Liver (tissue), 8 donors: ENCODE measurements at regions not wholly inside any gene's neighbourhood (a gene's known extent, or its start where the extent isn't known, plus 50 kb on each side); places are given as distances from the start of the nearest gene placed in this dataset.

ENCODE experiments used
- DNase-seq: peaks from one replicate; pipeline ENCODE4 v3.0.0-alpha.2; 2017; ENCODE audit warnings: low spot score
- H3K27ac ChIP-seq, 2 donors: one replicate each; pipeline ENCODE4 v1.7.0; 2013; ENCODE audit warnings: inconsistent platforms in 2 of 2, low read length in 2 of 2, control low read depth in 1 of 2, low read depth in 1 of 2, mild to moderate bottlenecking in 1 of 2
- H3K27me3 ChIP-seq, 4 donors: one replicate each; pipeline versions ENCODE4 v1.6.1 to v1.7.0; 2013; ENCODE audit warnings: low read length in 3 of 4, inconsistent platforms in 1 of 4, mild to moderate bottlenecking in 1 of 4, moderate library complexity in 1 of 4; ENCODE audit not compliant: control insufficient read depth in 4 of 4, insufficient read depth in 4 of 4
- H3K36me3 ChIP-seq, 4 donors: one replicate each; pipeline versions ENCODE4 v1.6.1 to v1.7.0; 2013; ENCODE audit warnings: low read length in 3 of 4, mild to moderate bottlenecking in 3 of 4, low read depth in 1 of 4, moderate library complexity in 1 of 4; ENCODE audit not compliant: control insufficient read depth in 4 of 4, insufficient read depth in 3 of 4
- H3K4me1 ChIP-seq, 4 donors: one replicate each; pipeline versions ENCODE4 v1.6.1 to v1.7.0; 2013; ENCODE audit warnings: low read length in 3 of 4, mild to moderate bottlenecking in 3 of 4, moderate library complexity in 1 of 4; ENCODE audit not compliant: control insufficient read depth in 4 of 4, insufficient read depth in 4 of 4
- H3K4me3 ChIP-seq, 3 donors: one replicate each; pipeline versions ENCODE4 v1.6.1 to v1.7.0; 2013; ENCODE audit warnings: low read length in 3 of 3, control low read depth in 1 of 3, low read depth in 1 of 3, mild to moderate bottlenecking in 1 of 3
- H3K9ac ChIP-seq, 2 donors: one replicate each; pipeline ENCODE4 v1.7.0; 2013; ENCODE audit warnings: low read length in 2 of 2, mild to moderate bottlenecking in 2 of 2, moderate library complexity in 2 of 2, control low read depth in 1 of 2, low read depth in 1 of 2
- H3K9me3 ChIP-seq, 4 donors: one replicate each; pipeline versions ENCODE4 v1.6.1 to v1.7.0; 2013; ENCODE audit warnings: low read length in 3 of 4; ENCODE audit not compliant: control insufficient read depth in 4 of 4
- CTCF ChIP-seq: fragments of 150-350 bp; IDR thresholded peaks from 2 replicates; pipeline ENCODE4 v1.5.1; 2017; ENCODE audit warnings: improper control_type of control experiment, low read depth, low read length; ENCODE audit not compliant: missing input control
- EGR1 ChIP-seq, 2 donors: IDR thresholded peaks; 2 replicates each; pipeline ENCODE4 v1.6.1; 2016 to 2018; ENCODE audit warnings: antibody characterized with exemption in 2 of 2, low read depth in 2 of 2
- FOXA1 ChIP-seq: IDR thresholded peaks from 2 replicates; pipeline ENCODE4 v1.6.1; 2016; ENCODE audit warnings: antibody characterized with exemption
- FOXA2 ChIP-seq: IDR thresholded peaks from 2 replicates; pipeline ENCODE4 v1.6.1; 2016; ENCODE audit warnings: antibody characterized with exemption
- GABPA ChIP-seq, 2 donors: IDR thresholded peaks in 1 of 2; conservative IDR thresholded peaks in 1 of 2; 2 replicates each; pipeline ENCODE4 v1.6.1; 2016; ENCODE audit warnings: antibody characterized with exemption in 2 of 2, mild to moderate bottlenecking in 1 of 2, moderate library complexity in 1 of 2
- HNF4A ChIP-seq, 2 donors: conservative IDR thresholded peaks; 2 replicates each; pipeline ENCODE4 v1.6.1; 2016; ENCODE audit warnings: antibody characterized with exemption in 2 of 2, mild to moderate bottlenecking in 2 of 2
- HNF4G ChIP-seq: IDR thresholded peaks from 2 replicates; pipeline ENCODE4 v1.6.1; 2016; ENCODE audit warnings: antibody characterized with exemption
- JUND ChIP-seq, 2 donors: IDR thresholded peaks; 2 replicates each; pipeline ENCODE4 v1.6.1; 2016; ENCODE audit warnings: antibody characterized with exemption in 2 of 2
- MAX ChIP-seq: IDR thresholded peaks from 2 replicates; pipeline ENCODE4 v1.6.1; 2016; ENCODE audit warnings: antibody characterized with exemption
- NR2F2 ChIP-seq: IDR thresholded peaks from 2 replicates; pipeline ENCODE4 v1.6.1; 2016; ENCODE audit warnings: antibody characterized with exemption
- RAD21 ChIP-seq, 2 donors: IDR thresholded peaks; 2 replicates each; pipeline ENCODE4 v1.6.1; 2016; ENCODE audit warnings: antibody characterized with exemption in 2 of 2, mild to moderate bottlenecking in 2 of 2
- REST ChIP-seq: IDR thresholded peaks from 2 replicates; pipeline ENCODE4 v1.6.1; 2016; ENCODE audit warnings: antibody characterized with exemption, mild to moderate bottlenecking
- RXRA ChIP-seq, 2 donors: IDR thresholded peaks; 2 replicates each; pipeline ENCODE4 v1.6.1; 2017 to 2018; ENCODE audit warnings: antibody characterized with exemption in 2 of 2, mild to moderate bottlenecking in 1 of 2
- SP1 ChIP-seq: IDR thresholded peaks from 2 replicates; pipeline ENCODE4 v1.6.1; 2018; ENCODE audit warnings: antibody characterized with exemption, mild to moderate bottlenecking
- YY1 ChIP-seq: IDR thresholded peaks from 2 replicates; pipeline ENCODE4 v1.6.1; 2016; ENCODE audit warnings: antibody characterized with exemption, mild to moderate bottlenecking
- WGBS: extraction: QIAGEN DNeasy Blood & Tissue Kit; methylation state at CpG from one replicate; pipeline ENCODE4 v1.1.7; 2013; 5-methylcytosine and 5-hydroxymethylcytosine counted together
- TF ChIP-seq, protein P1 (sequence below): IDR thresholded peaks from 2 replicates; pipeline ENCODE4 v1.6.1; 2016; ENCODE audit warnings: antibody characterized with exemption
- donor health status: healthy.
- donor health status: healthy.
- donor health status: healthy.
- donor health status: healthy.
- donor health status: healthy.

DNA sequence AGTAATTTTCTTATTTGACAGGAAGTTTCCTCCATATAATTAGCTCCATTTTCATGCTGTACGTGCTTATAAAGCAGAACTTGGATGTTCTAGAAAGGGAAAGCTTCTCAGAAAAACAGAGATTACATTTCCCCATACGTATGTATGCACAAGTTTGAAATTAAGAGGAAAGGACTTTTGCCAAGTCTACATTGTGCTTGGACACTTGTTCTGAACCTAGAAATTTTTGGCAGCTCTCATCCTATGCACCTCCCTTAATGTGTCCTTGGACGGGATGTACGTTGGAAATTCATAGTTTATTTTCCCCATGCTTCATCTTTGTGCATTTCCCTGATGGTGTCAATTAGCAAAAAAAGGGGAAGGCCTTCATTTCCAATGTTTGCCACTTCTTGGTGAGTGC is 322.7 kb downstream of the BLID start:
- H3K9ac ChIP-seq: no peak overlapping the region
- WGBS: 58% methylated on average over 4 of the region's 4 CpGs
- H3K4me1 ChIP-seq: no peaks in the 10 kb centered on the region
- TF ChIP-seq, protein P1, sequence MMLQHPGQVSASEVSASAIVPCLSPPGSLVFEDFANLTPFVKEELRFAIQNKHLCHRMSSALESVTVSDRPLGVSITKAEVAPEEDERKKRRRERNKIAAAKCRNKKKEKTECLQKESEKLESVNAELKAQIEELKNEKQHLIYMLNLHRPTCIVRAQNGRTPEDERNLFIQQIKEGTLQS: no peak
- TF ChIP-seq CTCF: no peak
- no peak for TF ChIP-seq SP1
- TF ChIP-seq HNF4G: no peak
- TF ChIP-seq GABPA (IDR thresholded peaks at IDR 0.05 in 1 of 2, conservative IDR thresholded peaks at IDR 0.05 in 1 of 2): no peak
- no peak for TF ChIP-seq YY1
- TF ChIP-seq MAX: no peak
- no peak for TF ChIP-seq FOXA2
- no peak for TF ChIP-seq JUND (IDR thresholded peaks at IDR 0.05)
- TF ChIP-seq RXRA (IDR thresholded peaks at IDR 0.05): no peak
- no peak for TF ChIP-seq RAD21 (IDR thresholded peaks at IDR 0.05)
- TF ChIP-seq FOXA1: no peak
- DNase-seq: no peak
- no peak overlapping the region for H3K27ac ChIP-seq
- no peaks in the 10 kb centered on the region for H3K9me3 ChIP-seq
- peaks cover 0 to 2% (median under 1%) of the 10 kb centered on the region in 4 donors for H3K27me3 ChIP-seq
- no peaks in the 10 kb centered on the region for H3K36me3 ChIP-seq
- H3K4me3 ChIP-seq: no peak overlapping the region

DNA sequence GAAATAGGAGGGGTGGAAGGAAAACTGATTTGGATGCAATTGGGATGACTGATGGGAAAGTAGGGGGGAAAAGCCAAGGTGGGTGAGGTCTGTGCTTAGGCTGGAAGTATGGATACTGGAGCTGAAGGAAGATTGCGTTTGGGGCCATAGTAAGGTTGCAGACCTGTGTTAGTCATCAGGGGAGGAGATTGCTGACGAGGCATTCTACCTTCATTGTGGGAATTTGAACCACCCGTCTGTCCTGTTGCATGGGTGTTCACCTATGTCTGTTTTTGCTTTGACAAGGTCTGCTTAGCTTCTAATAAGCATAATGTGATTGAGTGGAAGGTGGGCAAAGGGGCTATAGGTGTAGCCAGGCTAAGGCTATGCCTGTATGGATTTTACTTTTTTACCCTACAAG is 323.8 kb downstream of the BLID start:
- Histone ChIP-seq H3K9me3 (peaks cover 0 to 2% (median under 1%) of the 10 kb centered on the region in 4 donors), H3K27me3 (peaks cover 0 to 2% (median under 1%) of the 10 kb centered on the region in 4 donors), H3K4me1 (no peaks in the 10 kb centered on the region), H3K36me3 (no peaks in the 10 kb centered on the region), H3K27ac (no peak overlapping the region), H3K4me3 (no peak overlapping the region), H3K9ac (no peak overlapping the region)
- DNase-seq: no peak
- WGBS: 76% methylated on average over 3 of the region's 3 CpGs
- TF ChIP-seq RXRA (IDR thresholded peaks at IDR 0.05) (no peak), FOXA2 (no peak), SP1 (no peak), REST (no peak), JUND (IDR thresholded peaks at IDR 0.05) (no peak)

DNA sequence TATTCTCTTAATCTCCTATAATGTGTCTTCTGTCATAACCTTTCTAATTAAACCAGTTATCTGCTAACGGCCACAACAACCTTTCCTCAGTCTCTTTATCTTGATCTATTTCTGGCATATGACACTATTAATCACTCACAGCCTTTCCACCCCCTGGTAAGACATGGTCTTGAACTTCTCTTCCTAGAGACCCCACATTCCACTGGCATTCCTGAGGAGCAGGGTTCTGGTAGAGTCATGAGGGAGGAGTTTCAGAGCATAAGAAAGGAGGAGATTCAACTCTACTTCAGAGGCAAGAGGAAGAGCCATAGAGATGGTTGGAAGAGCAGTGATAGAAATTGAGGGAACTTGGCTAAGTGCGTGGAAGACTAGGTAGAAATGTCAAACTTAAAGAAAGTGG is 325.6 kb downstream of the BLID start:
- Histone ChIP-seq H3K27ac (no peak overlapping the region), H3K4me1 (no peaks in the 10 kb centered on the region), H3K9me3 (peaks cover 0 to 2% (median under 1%) of the 10 kb centered on the region in 4 donors), H3K4me3 (no peak overlapping the region), H3K27me3 (peaks cover 0 to 2% (median under 1%) of the 10 kb centered on the region in 4 donors), H3K36me3 (no peaks in the 10 kb centered on the region), H3K9ac (no peak overlapping the region)
- no peak for DNase-seq
- WGBS: 78% methylated on average over 2 of the region's 2 CpGs
- TF ChIP-seq EGR1 (IDR thresholded peaks at IDR 0.05; ENCODE audit: low read depth in 2 of 2): no peak
- no peak for TF ChIP-seq SP1
- no peak for TF ChIP-seq HNF4G
- TF ChIP-seq REST: no peak
- TF ChIP-seq MAX: no peak
- TF ChIP-seq GABPA (IDR thresholded peaks at IDR 0.05 in 1 of 2, conservative IDR thresholded peaks at IDR 0.05 in 1 of 2): no peak
- no peak for TF ChIP-seq FOXA2
- no peak for TF ChIP-seq RXRA (IDR thresholded peaks at IDR 0.05)
- TF ChIP-seq JUND (IDR thresholded peaks at IDR 0.05): no peak
- no peak for TF ChIP-seq NR2F2
- no peak for TF ChIP-seq YY1
- no peak for TF ChIP-seq HNF4A (conservative IDR thresholded peaks at IDR 0.05)
- TF ChIP-seq FOXA1: no peak
